ENCODE measurements at regions not wholly inside any gene's neighbourhood (a gene's known extent, or its start where the extent isn't known, plus 50 kb on each side); places are given as distances from the start of the nearest gene placed in this dataset.

- TF ChIP-seq MAX (IDR thresholded peaks at IDR 0.05) = no peak
These were observed 994.7 kb upstream of the POU3F3 start (continued) for GRCh38 chr2:103859238-103859637.

- H4K91ac ChIP-seq (replicated peaks; ENCODE audit: insufficient read length, low read length) = no peak overlapping the region
- TF ChIP-seq POLR2AphosphoS5 (IDR thresholded peaks at IDR 0.05; ENCODE audit: low read depth, low read length) (no peak), NRF1 (IDR thresholded peaks at IDR 0.05; ENCODE audit: low read depth, low read length) (no peak), CREB1 (IDR thresholded peaks at IDR 0.05) (no peak), KDM1A (IDR thresholded peaks at IDR 0.05; ENCODE audit: borderline replicate concordance, low read length) (no peak), CEBPB (IDR thresholded peaks at IDR 0.05; ENCODE audit: low read depth, low read length) (no peak), GTF2F1 (IDR thresholded peaks at IDR 0.05; ENCODE audit: borderline replicate concordance, low read depth, low read length) (no peak), BRCA1 (IDR thresholded peaks at IDR 0.05; ENCODE audit: low read depth, low read length) (no peak), SP1 (IDR thresholded peaks at IDR 0.05; ENCODE audit: low read depth, low read length) (no peak), ATF2 (IDR thresholded peaks at IDR 0.05; ENCODE audit: low read length) (no peak)
- H3K56ac ChIP-seq (replicated peaks; ENCODE audit: insufficient read length, low read depth, low read length) = no peak overlapping the region
- H3K18ac ChIP-seq (ENCODE audit: extremely low read depth, low read length) = no peak overlapping the region
- no peaks in the 10 kb centered on the region for H3K27me3 ChIP-seq (replicated peaks in 1 of 4; ENCODE audit: control insufficient read depth in 3 of 4, extremely low read depth in 1 of 4, insufficient read depth in 3 of 4, low read length in 3 of 4)
- H3K4me2 ChIP-seq (ENCODE audit: insufficient read depth in 1 of 2, low read depth in 2 of 2, low read length in 2 of 2) = no peak overlapping the region
- H2AFZ ChIP-seq (ENCODE audit: low read length) = no peak overlapping the region
- H3K4ac ChIP-seq (replicated peaks; ENCODE audit: insufficient read length, low read depth, low read length) = no peak overlapping the region
- H2BK20ac ChIP-seq (ENCODE audit: low read length) = no peak overlapping the region
- no peaks in the 10 kb centered on the region for H3K36me3 ChIP-seq (ENCODE audit: control insufficient read depth in 2 of 4, insufficient read depth in 4 of 4, low read length in 3 of 4)
- H3K23me2 ChIP-seq (ENCODE audit: low read depth, low read length) = no peaks in the 10 kb centered on the region
- H3K9me3 ChIP-seq (ENCODE audit: insufficient read depth in 2 of 2, low read depth in 1 of 2, low read length in 1 of 2) = no peaks in the 10 kb centered on the region
- POLR2A ChIA-PET (ENCODE audit: partially characterized antibody) = no interaction called here
- H3K23ac ChIP-seq (ENCODE audit: insufficient read length) = no peak overlapping the region
- no peak overlapping the region for H2BK5ac ChIP-seq (ENCODE audit: low read depth, low read length)
- H3K4me1 ChIP-seq (replicated peaks in 1 of 4; ENCODE audit: control insufficient read depth in 3 of 4, insufficient read depth in 4 of 4, low read length in 3 of 4) = no peaks in the 10 kb centered on the region
- H3K79me1 ChIP-seq (ENCODE audit: low read depth, low read length) = no peaks in the 10 kb centered on the region
- no peaks in the 10 kb centered on the region for H3K79me2 ChIP-seq (ENCODE audit: control insufficient read depth in 1 of 2, insufficient read depth in 2 of 2, low read length in 2 of 2)
- 91% methylated on average over 2 of the region's 2 CpGs; no CpG with 5 or more reads in 1 of the 2 experiments for WGBS, 2 experiments (ENCODE audit: extremely low coverage in 1 of 2, insufficient coverage in 1 of 2, insufficient read length in 1 of 2, insufficient replicate concordance in 2 of 2, low coverage in 1 of 2, low lambda C conversion rate in 2 of 2, missing lambda C conversion rate in 1 of 2)
- H4K5ac ChIP-seq (ENCODE audit: insufficient read length, low read depth, low read length) = no peak overlapping the region
- H3K9ac ChIP-seq (replicated peaks in 1 of 4; ENCODE audit: extremely low read depth in 1 of 4, low read depth in 3 of 4, low read length in 3 of 4) = no peak overlapping the region
- no peak overlapping the region for H3K14ac ChIP-seq (ENCODE audit: insufficient read length)
- DNase-seq (ENCODE audit: low read depth in 1 of 2, low spot score in 2 of 2) (no peak), FAIRE-seq (no peak)
- H2BK15ac ChIP-seq (ENCODE audit: low read length) = no peak overlapping the region
- CTCF ChIA-PET (ENCODE audit: partially characterized antibody) = no interaction called here
- H3K27ac ChIP-seq (ENCODE audit: low read depth, low read length) = no peak overlapping the region
- H2BK120ac ChIP-seq (replicated peaks; ENCODE audit: low read depth, low read length) = no peak overlapping the region
- no peaks in the 10 kb centered on the region for H4K20me1 ChIP-seq (replicated peaks in 1 of 2; ENCODE audit: control insufficient read depth in 1 of 2, insufficient read depth in 2 of 2, low read length in 2 of 2)
- H2BK12ac ChIP-seq (ENCODE audit: low read depth, low read length) = no peak overlapping the region
- H3K4me3 ChIP-seq (ENCODE audit: extremely low read depth in 1 of 4, insufficient read depth in 2 of 4, low read depth in 3 of 4, low read length in 4 of 4) = no peak overlapping the region
- H2AK5ac ChIP-seq (ENCODE audit: low read depth, low read length) = no peak overlapping the region
- no peak overlapping the region for H4K8ac ChIP-seq (ENCODE audit: extremely low read depth, insufficient read depth, low read length)
These were observed 993.9 kb upstream of the POU3F3 start for GRCh38 chr2:103860016-103860415.

Measured in H1 (cell line).